ENCODE measurements at regions not wholly inside any gene's neighbourhood (a gene's known extent, or its start where the extent isn't known, plus 50 kb on each side); places are given as distances from the start of the nearest gene placed in this dataset.

- TF ChIP-seq CTCF (IDR thresholded peaks at IDR 0.05; ENCODE audit: insufficient read depth, low read length, poor library complexity, severe bottlenecking) (no peak), EZH2phosphoT487 (conservative IDR thresholded peaks at IDR 0.05; ENCODE audit: low read length) (no peak)
Observed at GRCh38 chr9:18167733-18168132, 306.2 kb upstream of the ADAMTSL1 start.

Data from SU-DHL-6 (cell line).